ENCODE measurements at regions not wholly inside any gene's neighbourhood (a gene's known extent, or its start where the extent isn't known, plus 50 kb on each side); places are given as distances from the start of the nearest gene placed in this dataset.

- Histone ChIP-seq H2AK5ac (ENCODE audit: low read depth, low read length) (no peak overlapping the region), H4K20me1 (ENCODE audit: insufficient read depth, low read length) (no peaks in the 10 kb centered on the region), H3K18ac (ENCODE audit: low read depth, low read length) (no peak overlapping the region), H3K9me3 (ENCODE audit: control insufficient read depth, insufficient read depth, low read length) (peaks cover 7% of the 10 kb centered on the region; the same call in 1 of the 2 replicates), H3K4me2 (ENCODE audit: low read depth, low read length) (no peak overlapping the region), H3K23ac (ENCODE audit: low read depth, low read length) (no peak overlapping the region), H3K9me1 (ENCODE audit: insufficient read depth, low read length) (no peaks in the 10 kb centered on the region), H3K56ac (ENCODE audit: extremely low read depth, insufficient read depth, low read length) (no peak overlapping the region), H3K14ac (replicated peaks; ENCODE audit: low read depth, low read length) (no peak overlapping the region), H3K9ac (ENCODE audit: low read depth, low read length) (no peak overlapping the region), H3K4ac (ENCODE audit: low read depth, low read length) (no peak overlapping the region), H3K4me1 (ENCODE audit: control insufficient read depth, insufficient read depth, low read length) (no peaks in the 10 kb centered on the region), H3K27ac (ENCODE audit: insufficient read depth, low read length) (no peak overlapping the region), H2BK5ac (ENCODE audit: low read depth, low read length, poor library complexity, severe bottlenecking) (no peak overlapping the region), H3K4me3 (ENCODE audit: insufficient read depth, low read depth, low read length) (no peak overlapping the region), H4K91ac (ENCODE audit: insufficient read depth, low read depth, low read length) (no peak overlapping the region), H3K27me3 (ENCODE audit: control insufficient read depth, insufficient read depth, low read length) (no peaks in the 10 kb centered on the region), H2BK120ac (ENCODE audit: low read depth, low read length) (no peak overlapping the region), H4K8ac (ENCODE audit: low read depth in 2 of 2, low read length in 2 of 2) (no peak overlapping the region), H2AK9ac (replicated peaks; ENCODE audit: low read depth, low read length, poor library complexity) (no peak overlapping the region), H4K5ac (ENCODE audit: low read depth, low read length) (no peak overlapping the region), H2BK20ac (ENCODE audit: low read depth, low read length) (no peak overlapping the region), H3K36me3 (ENCODE audit: control insufficient read depth, insufficient read depth, low read length) (no peaks in the 10 kb centered on the region), H2BK15ac (ENCODE audit: low read depth, low read length) (no peak overlapping the region), H2AFZ (replicated peaks; ENCODE audit: low read length, poor library complexity) (no peak overlapping the region), H3K79me1 (ENCODE audit: low read depth in 1 of 2, low read length in 2 of 2) (no peaks in the 10 kb centered on the region)
- CTCF ChIA-PET = interaction anchor here (1.3 kb wide), 1 partner anchor 17 kb away, joined by 6 read pairs; no protein-coding TSS in a partner anchor
- BruUV-seq (replicated peaks) = no TSS peak
- dilution Hi-C loops (cut with HindIII; ENCODE audit: low sequenced_read_pairs, unreplicated experiment) = no loop called here
- intact Hi-C loops (cut with micrococcal nuclease) = no loop called here
- TF ChIP-seq SMC3 (IDR thresholded peaks at IDR 0.05; ENCODE audit: low read depth, low read length) (no peak), CEBPB (IDR thresholded peaks at IDR 0.05; ENCODE audit: low read depth, low read length) (no peak), USF2 (IDR thresholded peaks at IDR 0.05; ENCODE audit: low read depth, low read length) (no peak), POLR2A (IDR thresholded peaks at IDR 0.05; ENCODE audit: low read depth, low read length) (no peak), MXI1 (IDR thresholded peaks at IDR 0.05; ENCODE audit: borderline replicate concordance, low read depth, low read length) (no peak), BHLHE40 (IDR thresholded peaks at IDR 0.05; ENCODE audit: low read depth, low read length) (no peak), NFE2L2 (IDR thresholded peaks at IDR 0.05; ENCODE audit: low read depth, low read length) (no peak), CTCF (conservative IDR thresholded peaks at IDR 0.05; ENCODE audit: low read depth, low read length) (no peak), MAFK (IDR thresholded peaks at IDR 0.05; ENCODE audit: low read depth, low read length) (no peak), RFX5 (IDR thresholded peaks at IDR 0.05; ENCODE audit: low read depth, low read length) (no peak), RCOR1 (IDR thresholded peaks at IDR 0.05; ENCODE audit: insufficient replicate concordance, low read length) (no peak), MAZ (IDR thresholded peaks at IDR 0.05; ENCODE audit: borderline replicate concordance, low read depth, low read length) (no peak), CHD1 (IDR thresholded peaks at IDR 0.05; ENCODE audit: low read depth, low read length) (no peak), RAD21 (IDR thresholded peaks at IDR 0.05; ENCODE audit: low read length) (no peak), FOS (IDR thresholded peaks at IDR 0.05; ENCODE audit: low read depth, low read length) (no peak), ELK1 (IDR thresholded peaks at IDR 0.05; ENCODE audit: borderline replicate concordance, low read depth, low read length) (no peak)
- in situ Hi-C loops (cut with MboI; ENCODE audit: low sequenced_read_pairs) = no loop called here
- DNase-seq (no peak), ATAC-seq (ENCODE audit: low read depth) (no peak)
- WGBS, 2 experiments (ENCODE audit: extremely low coverage in 2 of 2, insufficient read length in 1 of 2) = no CpG with 5 or more reads among the region's 5 CpGs
- POLR2A ChIA-PET (ENCODE audit: unreplicated experiment) = no interaction called here
These were observed 200.1 kb downstream of the ACTR3B start for GRCh38 chr7:152959610-152960009.
